Muscle of leg (tissue), 3 donors: ENCODE measurements at regions not wholly inside any gene's neighbourhood (a gene's known extent, or its start where the extent isn't known, plus 50 kb on each side); places are given as distances from the start of the nearest gene placed in this dataset.
"Not testable (repeated sequence)": the region's sequence is repeated elsewhere in the genome, so short reads cannot be mapped to it uniquely, and the experiment has no call there.

ENCODE experiments used
- DNase-seq: peaks from one replicate; pipeline ENCODE4 v3.0.0; 2013
- H3K27ac ChIP-seq: one replicate; pipeline ENCODE4 v1.5.1; 2013; ENCODE audit warnings: mild to moderate bottlenecking, low read length, control low read depth
- H3K27me3 ChIP-seq: one replicate; pipeline ENCODE4 v1.6.1; 2013; ENCODE audit warnings: low read length; ENCODE audit not compliant: control insufficient read depth, insufficient read depth
- H3K36me3 ChIP-seq: one replicate; pipeline ENCODE4 v1.6.1; 2013; ENCODE audit warnings: low read length; ENCODE audit not compliant: control insufficient read depth, insufficient read depth
- H3K4me1 ChIP-seq: one replicate; pipeline ENCODE4 v1.6.1; 2013; ENCODE audit warnings: low read length; ENCODE audit not compliant: control insufficient read depth, insufficient read depth
- H3K4me3 ChIP-seq: one replicate; pipeline ENCODE4 v1.5.1; 2013; ENCODE audit warnings: low read length, control low read depth
- H3K9me3 ChIP-seq: replicated peaks from 2 replicates; pipeline ENCODE4 v1.6.1; 2013; ENCODE audit warnings: low read depth, low read length; ENCODE audit not compliant: control insufficient read depth
- WGBS: methylation state at CpG from one replicate; pipeline ENCODE4 v1.1.5; 2013; ENCODE audit warnings: missing lambda C conversion rate; ENCODE audit not compliant: insufficient coverage; 5-methylcytosine and 5-hydroxymethylcytosine counted together

DNA sequence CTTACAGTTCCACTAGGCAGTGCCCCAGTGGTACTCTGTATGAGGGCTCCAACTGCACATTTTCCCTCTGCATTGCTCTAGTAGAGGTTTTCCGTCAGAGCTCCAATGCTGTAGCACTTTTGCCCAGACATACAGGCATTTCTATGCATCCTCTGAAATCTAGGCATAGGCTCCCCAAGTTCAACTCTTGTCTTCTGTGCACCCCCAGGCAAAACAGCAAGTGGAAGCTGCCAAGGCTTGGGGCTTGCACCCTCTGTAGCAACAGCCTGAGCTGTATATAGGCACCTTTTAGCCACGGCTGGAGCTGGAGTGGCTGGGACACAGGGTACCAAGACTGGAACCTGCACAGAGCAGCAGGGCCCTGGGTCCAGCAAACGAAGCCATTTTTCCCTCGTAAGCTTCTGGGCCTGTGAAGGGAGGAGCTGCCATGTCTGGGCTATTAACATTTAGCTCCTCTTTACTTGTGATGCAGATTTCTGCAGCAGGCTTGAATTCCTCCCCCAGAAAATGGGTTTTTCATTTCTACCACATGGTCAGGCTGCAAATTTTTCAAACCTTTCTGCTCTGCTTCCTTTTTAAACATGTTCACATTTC lies 596.2 kb upstream of the ADGRB3 start:
- H3K27ac ChIP-seq: no peak overlapping the region
- no peaks in the 10 kb centered on the region for H3K27me3 ChIP-seq
- H3K4me3 ChIP-seq: no peak overlapping the region
- no peaks in the 10 kb centered on the region for H3K9me3 ChIP-seq
- no peaks in the 10 kb centered on the region for H3K4me1 ChIP-seq
- 81% methylated on average over 2 of the region's 4 CpGs for WGBS
- DNase-seq: no peak
- H3K36me3 ChIP-seq: no peaks in the 10 kb centered on the region

DNA sequence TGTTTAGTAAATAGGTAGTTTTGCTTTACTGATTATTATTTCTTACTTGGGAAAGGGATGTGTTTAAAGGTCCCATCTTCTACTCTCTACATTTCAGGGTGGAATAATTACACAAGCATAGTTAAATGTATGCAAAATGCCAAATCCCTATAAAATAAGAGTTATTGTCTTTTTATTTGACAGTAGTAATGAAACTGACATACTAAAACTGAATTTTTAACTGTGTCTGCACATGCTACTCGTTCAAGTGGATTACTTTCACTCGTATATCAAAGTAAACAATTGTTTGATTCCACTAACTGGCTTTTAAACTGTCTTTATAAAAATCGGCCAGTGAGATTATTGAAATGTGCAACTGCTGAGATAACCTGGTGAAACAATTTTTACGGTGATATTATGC lies 602.9 kb upstream of the ADGRB3 start:
- no peaks in the 10 kb centered on the region for H3K27me3 ChIP-seq
- no peak overlapping the region for H3K27ac ChIP-seq
- no peak for DNase-seq
- no CpG with 5 or more reads among the region's 4 CpGs for WGBS
- H3K36me3 ChIP-seq: no peaks in the 10 kb centered on the region
- no peaks in the 10 kb centered on the region for H3K9me3 ChIP-seq
- H3K4me3 ChIP-seq: no peak overlapping the region
- no peaks in the 10 kb centered on the region for H3K4me1 ChIP-seq

DNA sequence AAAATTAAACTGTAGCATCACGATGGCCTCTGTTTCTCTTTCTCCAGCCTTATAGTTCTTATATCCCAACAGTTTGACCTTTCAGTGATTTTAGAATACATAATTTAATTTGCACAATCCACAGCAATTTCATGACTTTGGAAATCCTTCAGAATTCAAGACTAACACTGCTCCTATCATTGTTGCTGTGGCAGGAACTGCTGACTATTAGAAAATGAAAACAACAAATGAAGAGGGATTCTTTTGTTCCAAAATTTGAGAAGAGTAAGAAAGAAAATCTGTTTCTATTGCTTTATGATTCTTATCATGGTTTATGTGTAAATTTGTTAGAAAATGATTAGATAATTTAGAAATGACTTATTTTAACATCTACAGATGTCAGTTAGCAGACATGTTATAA lies 604.0 kb upstream of the ADGRB3 start:
- H3K4me3 ChIP-seq: no peak overlapping the region
- H3K36me3 ChIP-seq: no peaks in the 10 kb centered on the region
- H3K27ac ChIP-seq: no peak overlapping the region
- no peaks in the 10 kb centered on the region for H3K27me3 ChIP-seq
- no peaks in the 10 kb centered on the region for H3K9me3 ChIP-seq
- no peak for DNase-seq
- H3K4me1 ChIP-seq: no peaks in the 10 kb centered on the region
- WGBS: no CpG with 5 or more reads among the region's 1 CpG

GRCh38 chr6:68026483-68026882 lies 608.6 kb upstream of the ADGRB3 start:
- H3K4me3 ChIP-seq: no peak overlapping the region
- H3K27me3 ChIP-seq: no peaks in the 10 kb centered on the region
- no peaks in the 10 kb centered on the region for H3K36me3 ChIP-seq
- WGBS: 93% methylated on average over 3 of the region's 3 CpGs
- no peaks in the 10 kb centered on the region for H3K4me1 ChIP-seq
- H3K27ac ChIP-seq: no peak overlapping the region
- no peak for DNase-seq
- no peaks in the 10 kb centered on the region for H3K9me3 ChIP-seq

DNA sequence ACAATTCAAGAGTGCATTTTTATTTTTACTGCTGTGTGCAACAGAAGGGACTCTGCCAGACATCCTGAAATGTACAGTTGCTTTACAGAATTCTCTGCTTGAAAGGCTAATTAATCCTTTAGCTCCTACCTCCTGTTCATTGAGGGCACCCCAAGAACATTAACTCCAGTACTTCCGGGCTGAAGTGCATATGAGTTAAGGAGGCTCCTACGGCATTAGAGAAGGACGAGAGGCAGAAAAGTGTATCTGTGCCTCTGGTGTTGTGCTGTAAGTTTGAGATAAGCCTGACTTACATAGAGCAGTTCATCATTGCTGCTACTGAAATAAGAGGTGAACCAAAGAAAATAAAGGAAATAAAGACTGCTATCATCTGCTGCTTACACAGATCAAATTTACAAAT lies 609.3 kb upstream of the ADGRB3 start:
- Histone ChIP-seq H3K36me3 (no peaks in the 10 kb centered on the region), H3K27me3 (no peaks in the 10 kb centered on the region), H3K4me3 (no peak overlapping the region), H3K4me1 (no peaks in the 10 kb centered on the region), H3K27ac (no peak overlapping the region), H3K9me3 (no peaks in the 10 kb centered on the region)
- WGBS: 75% methylated on average over 3 of the region's 3 CpGs
- DNase-seq: no peak

- Histone ChIP-seq H3K27me3 (no peaks in the 10 kb centered on the region), H3K9me3 (no peaks in the 10 kb centered on the region), H3K4me1 (no peaks in the 10 kb centered on the region), H3K36me3 (no peaks in the 10 kb centered on the region), H3K4me3 (no peak overlapping the region), H3K27ac (no peak overlapping the region)
- WGBS: 100% methylated on average over 1 of the region's 5 CpGs
- DNase-seq: no peak
Measured at GRCh38 chr6:68024570-68025269, 610.4 kb upstream of the ADGRB3 start.

GRCh38 chr6:68022968-68023367 lies 612.1 kb upstream of the ADGRB3 start:
- WGBS: no CpG with 5 or more reads among the region's 1 CpG
- not testable (repeated sequence) for H3K4me1 ChIP-seq, H3K4me3 ChIP-seq, H3K27me3 ChIP-seq, H3K36me3 ChIP-seq, H3K27ac ChIP-seq, DNase-seq, H3K9me3 ChIP-seq

DNA sequence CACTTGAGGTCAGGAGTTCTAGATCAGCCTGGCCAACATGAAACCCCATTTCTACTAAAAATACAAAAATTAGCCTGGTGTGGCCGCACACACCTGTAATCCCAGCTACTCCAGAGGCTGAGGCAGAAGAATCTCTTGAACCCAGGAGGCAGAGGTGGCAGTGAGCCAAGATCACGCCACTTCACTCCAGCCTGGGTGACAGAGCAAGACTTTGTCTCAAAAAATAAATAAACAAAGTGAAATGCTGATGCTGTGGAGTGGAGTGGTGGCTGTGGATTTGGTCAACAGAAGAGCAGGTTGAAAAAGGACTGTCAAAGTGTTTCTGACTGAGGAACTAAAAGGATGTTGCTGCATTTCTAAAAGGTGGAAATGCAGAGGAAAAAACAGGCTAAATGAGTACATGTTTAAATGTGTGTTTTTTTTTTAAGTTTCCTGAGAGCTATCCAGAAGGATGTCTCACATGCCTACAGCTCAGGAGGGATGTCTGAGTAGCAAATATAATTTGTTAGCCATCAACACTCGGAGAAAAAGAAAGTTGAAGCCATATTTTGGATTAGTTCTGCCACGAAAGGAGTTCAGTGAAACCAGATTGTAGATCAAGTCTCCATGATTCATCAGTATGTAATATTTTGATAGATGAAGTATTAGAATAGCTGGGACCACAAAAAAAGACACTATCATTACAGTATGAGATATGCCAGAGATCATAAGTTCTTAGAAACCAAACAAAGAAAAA lies 621.1 kb upstream of the ADGRB3 start:
- DNase-seq: no peak

GRCh38 chr6:68012822-68013221 lies 622.3 kb upstream of the ADGRB3 start:
- H3K27ac ChIP-seq: no peak overlapping the region
- no peaks in the 10 kb centered on the region for H3K9me3 ChIP-seq
- no peaks in the 10 kb centered on the region for H3K36me3 ChIP-seq
- no peaks in the 10 kb centered on the region for H3K4me1 ChIP-seq
- no peaks in the 10 kb centered on the region for H3K27me3 ChIP-seq
- no CpG with 5 or more reads among the region's 1 CpG for WGBS
- H3K4me3 ChIP-seq: no peak overlapping the region
- DNase-seq: no peak

More for the DNA sequence above, 621.1 kb upstream of the ADGRB3 start:
- H3K27ac ChIP-seq: no peak overlapping the region
- H3K4me3 ChIP-seq: no peak overlapping the region
- whole genome bisulfite sequencing: 77% methylated on average over 3 of the region's 4 CpGs
- H3K36me3 ChIP-seq: no peaks in the 10 kb centered on the region
- H3K9me3 ChIP-seq: no peaks in the 10 kb centered on the region
- no peaks in the 10 kb centered on the region for H3K4me1 ChIP-seq
- no peaks in the 10 kb centered on the region for H3K27me3 ChIP-seq

GRCh38 chr6:68010936-68011335 lies 624.1 kb upstream of the ADGRB3 start:
- Histone ChIP-seq H3K4me3 (no peak overlapping the region), H3K27ac (no peak overlapping the region), H3K4me1 (no peaks in the 10 kb centered on the region), H3K36me3 (no peaks in the 10 kb centered on the region), H3K27me3 (no peaks in the 10 kb centered on the region), H3K9me3 (no peaks in the 10 kb centered on the region)
- 80% methylated on average over 1 of the region's 4 CpGs for WGBS
- no peak for DNase-seq
